H1 (cell line): ENCODE measurements at regions not wholly inside any gene's neighbourhood (a gene's known extent, or its start where the extent isn't known, plus 50 kb on each side); places are given as distances from the start of the nearest gene placed in this dataset.

Source experiments
- CTCF ChIA-PET: fragments of 300-600 bp; sonication (Branson Sonifier 250); formaldehyde crosslinking; loops from one replicate; lab custom pipeline; 2021; ENCODE audit not compliant: partially characterized antibody; lab: Charles Lee
- POLR2A ChIA-PET: fragments of 300-600 bp; sonication (Branson Sonifier 250); formaldehyde crosslinking; loops from one replicate; lab custom pipeline; 2021; ENCODE audit warnings: inconsistent platforms; ENCODE audit not compliant: partially characterized antibody; lab: Charles Lee
- DNase-seq, 2 experiments: peaks; one replicate each; pipeline versions ENCODE4 v3.0.0 to v3.0.0-alpha.2; 2010 to 2022; ENCODE audit warnings: low spot score in 2 of 2, low read depth in 1 of 2, mixed read lengths in 1 of 2
- FAIRE-seq: peaks from 2 replicates; lab custom pipeline; 2011; peaks lifted over from hg19 to GRCh38; lab: Jason Lieb, UNC
- H2AFZ ChIP-seq: 2 replicates; pipeline ENCODE4 v1.8.1; 2012; ENCODE audit warnings: low read length, inconsistent platforms
- H2AK5ac ChIP-seq: 2 replicates; pipeline ENCODE4 v1.6.1; 2013; ENCODE audit warnings: low read depth, low read length
- H2BK120ac ChIP-seq: replicated peaks from 2 replicates; pipeline ENCODE3; 2013; ENCODE audit warnings: low read depth, low read length, inconsistent platforms
- H2BK12ac ChIP-seq: 2 replicates; pipeline ENCODE4 v1.6.1; 2013; ENCODE audit warnings: low read depth, low read length
- H2BK15ac ChIP-seq: 2 replicates; pipeline ENCODE4 v1.6.1; 2013; ENCODE audit warnings: low read length
- H2BK20ac ChIP-seq: 2 replicates; pipeline ENCODE4 v1.6.1; 2013; ENCODE audit warnings: low read length
- H2BK5ac ChIP-seq: 2 replicates; pipeline ENCODE4 v1.6.1; 2013; ENCODE audit warnings: low read depth, low read length
- H3K14ac ChIP-seq: 2 replicates; pipeline ENCODE4 v1.6.1; 2013; ENCODE audit warnings: inconsistent platforms; ENCODE audit not compliant: insufficient read length
- H3K18ac ChIP-seq: 2 replicates; pipeline ENCODE4 v1.6.1; 2013; ENCODE audit warnings: low read length; ENCODE audit errors: extremely low read depth
- H3K23ac ChIP-seq: 2 replicates; pipeline ENCODE4 v1.6.1; 2013; ENCODE audit warnings: inconsistent platforms; ENCODE audit not compliant: insufficient read length
- H3K23me2 ChIP-seq: 2 replicates; pipeline ENCODE4 v1.6.1; 2013; ENCODE audit warnings: low read depth, low read length
- H3K27ac ChIP-seq: 2 replicates; pipeline ENCODE4 v1.6.1; 2011; ENCODE audit warnings: low read depth, low read length, inconsistent platforms
- H3K27me3 ChIP-seq, 4 experiments: replicated peaks in 1 of 4; 1 replicate in 1 of 4; 2 replicates in 3 of 4; pipeline versions ENCODE4 v1.6.1 to v1.8.1; 2011 to 2013; ENCODE audit warnings: low read length in 3 of 4, mild to moderate bottlenecking in 3 of 4, inconsistent platforms in 2 of 4, mixed read lengths in 2 of 4, moderate library complexity in 1 of 4; ENCODE audit not compliant: control insufficient read depth in 3 of 4, insufficient read depth in 3 of 4; ENCODE audit errors: extremely low read depth in 1 of 4
- H3K36me3 ChIP-seq, 4 experiments: 2 replicates each; pipeline versions ENCODE4 v1.6.1 to v1.8.1; 2011 to 2013; ENCODE audit warnings: mild to moderate bottlenecking in 4 of 4, low read length in 3 of 4, moderate library complexity in 2 of 4, control low read depth in 1 of 4, inconsistent platforms in 1 of 4; ENCODE audit not compliant: insufficient read depth in 4 of 4, control insufficient read depth in 2 of 4
- H3K4ac ChIP-seq: replicated peaks from 2 replicates; pipeline ENCODE3; 2013; ENCODE audit warnings: low read length, low read depth, mixed read lengths, inconsistent platforms; ENCODE audit not compliant: insufficient read length
- H3K4me1 ChIP-seq, 4 experiments: replicated peaks in 1 of 4; 1 replicate in 1 of 4; 2 replicates in 3 of 4; pipeline versions ENCODE4 v1.6.1 to v1.8.1; 2011 to 2013; ENCODE audit warnings: low read length in 3 of 4, inconsistent platforms in 2 of 4, mixed read lengths in 1 of 4; ENCODE audit not compliant: insufficient read depth in 4 of 4, control insufficient read depth in 3 of 4
- H3K4me2 ChIP-seq, 2 experiments: 2 replicates each; pipeline versions ENCODE4 v1.6.1 to v1.8.1; 2011 to 2013; ENCODE audit warnings: low read depth in 2 of 2, low read length in 2 of 2, control low read depth in 1 of 2, inconsistent platforms in 1 of 2, mild to moderate bottlenecking in 1 of 2; ENCODE audit not compliant: insufficient read depth in 1 of 2
- H3K4me3 ChIP-seq, 4 experiments: fragments of 200-600, 300-600 bp in 1 of 4; sonication (generic), shearing (Covaris generic), sonication (Bioruptor Twin) in 1 of 4; 2 replicates each; pipeline versions ENCODE4 v1.5.1 to v1.8.1; 2011 to 2016; ENCODE audit warnings: low read length in 4 of 4, low read depth in 3 of 4, control low read depth in 2 of 4, inconsistent platforms in 2 of 4, mild to moderate bottlenecking in 2 of 4, mixed read lengths in 1 of 4, moderate library complexity in 1 of 4; ENCODE audit not compliant: insufficient read depth in 2 of 4; ENCODE audit errors: extremely low read depth in 1 of 4
- H3K56ac ChIP-seq: replicated peaks from 2 replicates; pipeline ENCODE3; 2013; ENCODE audit warnings: low read depth, mild to moderate bottlenecking, mixed read lengths, low read length, inconsistent platforms; ENCODE audit not compliant: insufficient read length
- H3K79me1 ChIP-seq: 2 replicates; pipeline ENCODE4 v1.6.1; 2013; ENCODE audit warnings: low read depth, low read length, control low read depth
- H3K79me2 ChIP-seq, 2 experiments: 2 replicates each; pipeline versions ENCODE4 v1.6.1 to v1.8.1; 2012 to 2013; ENCODE audit warnings: low read length in 2 of 2, mild to moderate bottlenecking in 2 of 2, inconsistent platforms in 1 of 2; ENCODE audit not compliant: insufficient read depth in 2 of 2, control insufficient read depth in 1 of 2
- H3K9ac ChIP-seq, 4 experiments: replicated peaks in 1 of 4; 1 replicate in 1 of 4; 2 replicates in 3 of 4; pipeline versions ENCODE4 v1.6.1 to v1.8.1; 2011 to 2013; ENCODE audit warnings: low read depth in 3 of 4, low read length in 3 of 4, control low read depth in 2 of 4, mild to moderate bottlenecking in 2 of 4, moderate library complexity in 2 of 4, inconsistent platforms in 1 of 4; ENCODE audit errors: extremely low read depth in 1 of 4
- H3K9me3 ChIP-seq, 2 experiments: 2 replicates each; pipeline versions ENCODE4 v1.6.1 to v1.8.1; 2012 to 2013; ENCODE audit warnings: mild to moderate bottlenecking in 2 of 2, moderate library complexity in 2 of 2, control low read depth in 1 of 2, inconsistent platforms in 1 of 2, low read depth in 1 of 2, low read length in 1 of 2, mixed read lengths in 1 of 2; ENCODE audit not compliant: insufficient read depth in 2 of 2
- H4K20me1 ChIP-seq, 2 experiments: replicated peaks in 1 of 2; 2 replicates each; pipeline versions ENCODE3 to v1.8.1; 2011 to 2013; ENCODE audit warnings: inconsistent platforms in 2 of 2, low read length in 2 of 2, mild to moderate bottlenecking in 1 of 2; ENCODE audit not compliant: insufficient read depth in 2 of 2, control insufficient read depth in 1 of 2
- H4K5ac ChIP-seq: 2 replicates; pipeline ENCODE4 v1.6.1; 2013; ENCODE audit warnings: low read length, low read depth, mixed read lengths, inconsistent platforms; ENCODE audit not compliant: insufficient read length
- H4K8ac ChIP-seq: 2 replicates; pipeline ENCODE4 v1.8.0; 2013; ENCODE audit warnings: mild to moderate bottlenecking, moderate library complexity, low read length, inconsistent platforms; ENCODE audit not compliant: insufficient read depth; ENCODE audit errors: extremely low read depth
- H4K91ac ChIP-seq: replicated peaks from 2 replicates; pipeline ENCODE3; 2013; ENCODE audit warnings: low read length, mixed read lengths, inconsistent platforms; ENCODE audit not compliant: insufficient read length
- BACH1 ChIP-seq: IDR thresholded peaks from 2 replicates; pipeline ENCODE4 v1.6.1; 2012; ENCODE audit warnings: low read length, improper control_type of control experiment
- CREB1 ChIP-seq: IDR thresholded peaks from 2 replicates; pipeline ENCODE4 v1.6.1; 2012; ENCODE audit warnings: inconsistent platforms
- EP300 ChIP-seq, 2 experiments: IDR thresholded peaks; 1 replicate in 1 of 2; 2 replicates in 1 of 2; pipeline ENCODE4 v1.6.1; 2011 to 2012; ENCODE audit warnings: low read depth in 2 of 2, low read length in 2 of 2, mild to moderate bottlenecking in 2 of 2, borderline replicate concordance in 1 of 2, inconsistent platforms in 1 of 2, moderate library complexity in 1 of 2
- GABPA ChIP-seq: IDR thresholded peaks from 2 replicates; pipeline ENCODE4 v1.6.1; 2011; ENCODE audit warnings: mild to moderate bottlenecking, low read length, moderate library complexity, borderline replicate concordance; ENCODE audit not compliant: insufficient read depth
- GTF2F1 ChIP-seq: IDR thresholded peaks from 2 replicates; pipeline ENCODE4 v1.6.1; 2012; ENCODE audit warnings: low read depth, low read length, improper control_type of control experiment, borderline replicate concordance
- KDM1A ChIP-seq: fragments of 200-600, 300-600 bp; sonication (generic); IDR thresholded peaks from 2 replicates; pipeline ENCODE4 v1.7.1; 2016; ENCODE audit warnings: mild to moderate bottlenecking, low read length, borderline replicate concordance
- POLR2A ChIP-seq, 2 experiments: IDR thresholded peaks; 1 replicate in 1 of 2; 2 replicates in 1 of 2; pipeline ENCODE4 v1.6.1; 2011; ENCODE audit warnings: low read depth in 2 of 2, low read length in 2 of 2, mild to moderate bottlenecking in 2 of 2; ENCODE audit errors: control extremely low read depth in 1 of 2
- POU5F1 ChIP-seq: IDR thresholded peaks from 2 replicates; pipeline ENCODE4 v1.6.1; 2011; ENCODE audit warnings: low read depth, mild to moderate bottlenecking, low read length, moderate library complexity
- RAD21 ChIP-seq, 2 experiments: IDR thresholded peaks in 1 of 2; conservative IDR thresholded peaks in 1 of 2; 2 replicates each; pipeline ENCODE4 v1.6.1; 2011; ENCODE audit warnings: low read depth in 2 of 2, low read length in 2 of 2, improper control_type of control experiment in 1 of 2, inconsistent platforms in 1 of 2, mild to moderate bottlenecking in 1 of 2, moderate library complexity in 1 of 2
- RNF2 ChIP-seq: fragments of 200-900, 300-1000 bp; sonication (generic); IDR thresholded peaks from 2 replicates; pipeline ENCODE4 v1.7.1; 2016; ENCODE audit warnings: borderline replicate concordance, low read depth, mild to moderate bottlenecking, antibody characterized with exemption, low read length; ENCODE audit not compliant: poor library complexity, severe bottlenecking; ENCODE audit errors: missing control alignments
- SIRT6 ChIP-seq: IDR thresholded peaks from one replicate; pipeline ENCODE4 v1.7.1; 2012; ENCODE audit warnings: low read length, inconsistent platforms
- SUZ12 ChIP-seq: fragments of 200-600 bp; sonication (generic); IDR thresholded peaks from 2 replicates; pipeline ENCODE4 v1.6.1; 2012; ENCODE audit warnings: mild to moderate bottlenecking, inconsistent platforms, low read length, moderate library complexity, mixed read lengths
- YY1 ChIP-seq: IDR thresholded peaks from 2 replicates; pipeline ENCODE4 v1.6.1; 2011; ENCODE audit warnings: low read depth, mild to moderate bottlenecking, low read length
- WGBS, 2 experiments: shearing (Covaris generic) in 1 of 2; methylation state at CpG; one replicate each; pipeline versions ENCODE4 v1.1.6 to v1.1.7; 2013 to 2015; ENCODE audit warnings: low lambda C conversion rate in 2 of 2, mixed read lengths in 2 of 2, inconsistent platforms in 1 of 2, low coverage in 1 of 2, missing lambda C conversion rate in 1 of 2; ENCODE audit not compliant: insufficient replicate concordance in 2 of 2, insufficient coverage in 1 of 2, insufficient read length in 1 of 2; ENCODE audit errors: extremely low coverage in 1 of 2, missing lambda C conversion rate in 1 of 2; 5-methylcytosine and 5-hydroxymethylcytosine counted together
- TF ChIP-seq, protein P1 (sequence below): IDR thresholded peaks from 2 replicates; pipeline ENCODE4 v1.6.1; 2011; ENCODE audit warnings: low read length, improper control_type of control experiment

DNA sequence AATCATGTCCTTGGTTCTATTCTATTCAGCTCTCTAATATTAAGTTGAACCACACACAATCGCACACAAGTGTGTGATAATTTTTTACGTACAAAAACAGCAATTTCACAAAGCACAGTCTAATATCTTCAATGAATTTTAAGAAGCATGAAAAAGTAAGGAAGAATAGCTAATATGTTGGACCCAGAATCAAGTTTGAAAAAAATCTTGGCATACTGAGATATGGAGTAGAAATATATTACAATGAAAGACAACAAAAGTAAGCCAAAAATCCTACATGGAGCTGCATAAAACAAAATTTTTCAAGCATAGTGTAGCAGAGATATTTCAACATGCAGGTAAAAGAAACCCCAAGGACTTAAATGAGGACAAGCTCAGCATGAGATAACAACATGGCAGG, 219.1 kb upstream of the RND3 start:
- no peak overlapping the region for H4K8ac ChIP-seq
- H3K27me3 ChIP-seq: no peaks in the 10 kb centered on the region
- ChIA-PET POLR2A (no interaction called here), CTCF (interaction anchor here (0.6 to 1.3 kb wide), 3 partner anchors 8 to 203 kb away, joined by 3 to 5 read pairs (median 4); no protein-coding TSS in a partner anchor)
- H3K23me2 ChIP-seq: no peaks in the 10 kb centered on the region
- no peak overlapping the region for H3K4me3 ChIP-seq
- no peaks in the 10 kb centered on the region for H4K20me1 ChIP-seq
- no peak overlapping the region for H2AK5ac ChIP-seq
- no peak overlapping the region for H2BK12ac ChIP-seq
- 86% methylated on average over 2 of the region's 2 CpGs; no CpG with 5 or more reads in 1 of the 2 experiments for WGBS, 2 experiments
- H3K14ac ChIP-seq: no peak overlapping the region
- no peak overlapping the region for H2BK15ac ChIP-seq
- no peak overlapping the region for H3K9ac ChIP-seq
- H3K79me1 ChIP-seq: no peaks in the 10 kb centered on the region; the same call in 1 of the 2 replicates
- H2AFZ ChIP-seq: no peak overlapping the region
- no peak overlapping the region for H3K18ac ChIP-seq
- no peak overlapping the region for H2BK20ac ChIP-seq
- no peak overlapping the region for H4K91ac ChIP-seq
- H3K36me3 ChIP-seq: no peaks in the 10 kb centered on the region
- H3K4me2 ChIP-seq: no peak overlapping the region
- DNase-seq (no peak), FAIRE-seq (no peak)
- H3K9me3 ChIP-seq: no peaks in the 10 kb centered on the region
- H3K27ac ChIP-seq: no peak overlapping the region
- no peaks in the 10 kb centered on the region for H3K79me2 ChIP-seq
- H3K56ac ChIP-seq: no peak overlapping the region
- H3K4me1 ChIP-seq: peaks cover 0 to 8% (median 0%) of the 10 kb centered on the region in 4 experiments; a peak in 1 of 7 replicates
- H3K4ac ChIP-seq: no peak overlapping the region
- no peak overlapping the region for H3K23ac ChIP-seq
- no peak overlapping the region for H2BK5ac ChIP-seq
- no peak overlapping the region for H2BK120ac ChIP-seq
- no peak overlapping the region for H4K5ac ChIP-seq
- TF ChIP-seq POU5F1: no peak
- no peak for TF ChIP-seq EP300 (IDR thresholded peaks at IDR 0.05; ENCODE audit: borderline replicate concordance in 1 of 2, low read depth in 2 of 2, low read length in 2 of 2)
- TF ChIP-seq CREB1: no peak
- TF ChIP-seq RNF2: no peak
- no peak for TF ChIP-seq GTF2F1
- no peak for TF ChIP-seq KDM1A
- no peak for TF ChIP-seq BACH1
- no peak for TF ChIP-seq YY1
- TF ChIP-seq POLR2A (IDR thresholded peaks at IDR 0.05; ENCODE audit: control extremely low read depth in 1 of 2, low read depth in 2 of 2, low read length in 2 of 2): no peak
- no peak for TF ChIP-seq SIRT6
- no peak for TF ChIP-seq SUZ12
- TF ChIP-seq GABPA: no peak
- no peak for TF ChIP-seq RAD21 (IDR thresholded peaks at IDR 0.05 in 1 of 2, conservative IDR thresholded peaks at IDR 0.05 in 1 of 2; ENCODE audit: low read depth in 2 of 2, low read length in 2 of 2)
- TF ChIP-seq, protein P1, sequence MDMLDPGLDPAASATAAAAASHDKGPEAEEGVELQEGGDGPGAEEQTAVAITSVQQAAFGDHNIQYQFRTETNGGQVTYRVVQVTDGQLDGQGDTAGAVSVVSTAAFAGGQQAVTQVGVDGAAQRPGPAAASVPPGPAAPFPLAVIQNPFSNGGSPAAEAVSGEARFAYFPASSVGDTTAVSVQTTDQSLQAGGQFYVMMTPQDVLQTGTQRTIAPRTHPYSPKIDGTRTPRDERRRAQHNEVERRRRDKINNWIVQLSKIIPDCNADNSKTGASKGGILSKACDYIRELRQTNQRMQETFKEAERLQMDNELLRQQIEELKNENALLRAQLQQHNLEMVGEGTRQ: no peak
